Lung (tissue), 11 donors: ENCODE measurements at regions not wholly inside any gene's neighbourhood (a gene's known extent, or its start where the extent isn't known, plus 50 kb on each side); places are given as distances from the start of the nearest gene placed in this dataset.
A peak's percentile ranks its signal among the peaks of the same experiment; 100 is the strongest.
"Not testable (repeated sequence)": the region's sequence is repeated elsewhere in the genome, so short reads cannot be mapped to it uniquely, and the experiment has no call there.

Experiments
- ATAC-seq: fragments of 200-7000 bp; cut with Tn5 transposase; one replicate; pipeline ENCODE4 v1.9.1; 2020; ENCODE audit warnings: moderate number of reproducible peaks; ENCODE audit not compliant: insufficient read depth, low FRiP score
- DNase-seq, 3 donors: peaks; one replicate each; pipeline ENCODE4 v3.0.0-alpha.2; 2013 to 2017
- H3K27ac ChIP-seq, 2 donors: one replicate each; pipeline ENCODE4 v1.5.1; 2013; ENCODE audit warnings: mild to moderate bottlenecking in 2 of 2, moderate library complexity in 2 of 2, control low read depth in 1 of 2, inconsistent platforms in 1 of 2, low read depth in 1 of 2, low read length in 1 of 2
- H3K27me3 ChIP-seq, 3 donors: one replicate each; pipeline ENCODE4 v1.5.1; 2013; ENCODE audit warnings: low read length in 2 of 3; ENCODE audit not compliant: control insufficient read depth in 3 of 3, insufficient read depth in 3 of 3
- H3K36me3 ChIP-seq, 4 donors: one replicate each; pipeline ENCODE4 v1.5.1; 2013; ENCODE audit warnings: low read length in 4 of 4, mild to moderate bottlenecking in 1 of 4, moderate library complexity in 1 of 4; ENCODE audit not compliant: control insufficient read depth in 4 of 4, insufficient read depth in 4 of 4
- H3K4me1 ChIP-seq, 5 donors: one replicate each; pipeline ENCODE4 v1.5.1; 2013; ENCODE audit warnings: low read length in 5 of 5, mild to moderate bottlenecking in 2 of 5, moderate library complexity in 1 of 5; ENCODE audit not compliant: control insufficient read depth in 5 of 5, insufficient read depth in 5 of 5
- H3K4me3 ChIP-seq: one replicate; pipeline ENCODE4 v1.5.1; 2013; ENCODE audit warnings: mild to moderate bottlenecking, control low read depth, moderate library complexity
- H3K9ac ChIP-seq, 2 donors: one replicate each; pipeline ENCODE4 v1.5.1; 2013; ENCODE audit warnings: low read length in 2 of 2, control low read depth in 1 of 2; ENCODE audit not compliant: insufficient read depth in 1 of 2
- H3K9me3 ChIP-seq, 4 donors: one replicate each; pipeline ENCODE4 v1.5.1; 2013; ENCODE audit warnings: low read length in 3 of 4, mild to moderate bottlenecking in 1 of 4, moderate library complexity in 1 of 4; ENCODE audit not compliant: control insufficient read depth in 4 of 4, insufficient read depth in 3 of 4
- CTCF ChIP-seq: IDR thresholded peaks from 2 replicates; pipeline ENCODE4 v1.5.1; 2012; ENCODE audit warnings: mild to moderate bottlenecking; ENCODE audit errors: control extremely low read depth, extremely low read depth
- WGBS, 2 donors: extraction: QIAGEN DNeasy Blood & Tissue Kit; methylation state at CpG; one replicate each; pipeline ENCODE4 v1.1.7; 2013; 5-methylcytosine and 5-hydroxymethylcytosine counted together
- donor health status: control.
- donor health status: control.
- donor health status: Bipolar disorder and iron deficiency.
- donor health status: healthy.
- donor health status: DM: yes; HTN: yes; CAD: no.

- ATAC-seq, H3K9me3 ChIP-seq, H3K27me3 ChIP-seq, H3K4me1 ChIP-seq, H3K36me3 ChIP-seq, H3K27ac ChIP-seq, H3K4me3 ChIP-seq, H3K9ac ChIP-seq: not testable (repeated sequence)
- DNase-seq, result peak in 1 of 3 donors; percentile 18
- WGBS, 2 donors, result 66 to 74% methylated on average over 6 of the region's 6 CpGs
Measured at GRCh38 chr15:44849701-44850403, 106.6 kb upstream of the TERB2 start.

GRCh38 chr15:44853304-44853950 lies 103.1 kb upstream of the TERB2 start:
- not testable (repeated sequence) for H3K27me3 ChIP-seq, H3K4me1 ChIP-seq, H3K4me3 ChIP-seq, H3K36me3 ChIP-seq, H3K9ac ChIP-seq, H3K9me3 ChIP-seq, H3K27ac ChIP-seq
- TF ChIP-seq CTCF, result peak; percentile 33
- 29 to 33% methylated on average over 4 of the region's 4 CpGs for WGBS, 2 donors
- DNase-seq (peak; percentile 48 to 58 (median 51)), ATAC-seq (peak; percentile 80)

GRCh38 chr15:44854696-44855095 lies 101.8 kb upstream of the TERB2 start:
- H3K4me3 ChIP-seq, H3K9me3 ChIP-seq, DNase-seq, H3K27me3 ChIP-seq, H3K9ac ChIP-seq, H3K27ac ChIP-seq, H3K36me3 ChIP-seq, ATAC-seq, H3K4me1 ChIP-seq: not testable (repeated sequence)
- WGBS, 2 donors, result 28 to 53% methylated on average over 4 of the region's 4 CpGs

GRCh38 chr15:44856284-44856683 lies 100.2 kb upstream of the TERB2 start:
- not testable (repeated sequence) for ATAC-seq

GRCh38 chr15:44857164-44857710 lies 99.2 kb upstream of the TERB2 start:
- H3K9ac ChIP-seq, H3K27me3 ChIP-seq, H3K36me3 ChIP-seq, DNase-seq, H3K9me3 ChIP-seq, H3K4me3 ChIP-seq, H3K4me1 ChIP-seq, H3K27ac ChIP-seq, ATAC-seq: not testable (repeated sequence)
- 89% methylated on average over 1 of the region's 3 CpGs; no CpG with 5 or more reads in 1 of the 2 donors for WGBS, 2 donors

More at GRCh38 chr15:44856284-44856683, 100.2 kb upstream of the TERB2 start:
- H3K4me1 ChIP-seq, H3K9ac ChIP-seq, H3K4me3 ChIP-seq, H3K27ac ChIP-seq, H3K36me3 ChIP-seq, H3K9me3 ChIP-seq, H3K27me3 ChIP-seq, DNase-seq: not testable (repeated sequence)
- 80 to 91% methylated on average over 2 to 3 of the region's 3 CpGs for WGBS, 2 donors

GRCh38 chr15:44859088-44859487 lies 97.4 kb upstream of the TERB2 start:
- not testable (repeated sequence) for H3K27ac ChIP-seq, ATAC-seq, DNase-seq, H3K4me1 ChIP-seq, H3K9ac ChIP-seq, H3K27me3 ChIP-seq, H3K36me3 ChIP-seq, H3K9me3 ChIP-seq, H3K4me3 ChIP-seq
- WGBS, 2 donors, result 90 to 97% methylated on average over 2 of the region's 2 CpGs

- H3K27me3 ChIP-seq, ATAC-seq, H3K4me1 ChIP-seq, H3K4me3 ChIP-seq, H3K36me3 ChIP-seq, DNase-seq, H3K9me3 ChIP-seq, H3K9ac ChIP-seq, H3K27ac ChIP-seq: not testable (repeated sequence)
- WGBS, 2 donors, result 86 to 92% methylated on average over 2 of the region's 2 CpGs
Measured at GRCh38 chr15:44860168-44860567, 96.3 kb upstream of the TERB2 start.
